ENCODE measurements at regions not wholly inside any gene's neighbourhood (a gene's known extent, or its start where the extent isn't known, plus 50 kb on each side); places are given as distances from the start of the nearest gene placed in this dataset.

DNA sequence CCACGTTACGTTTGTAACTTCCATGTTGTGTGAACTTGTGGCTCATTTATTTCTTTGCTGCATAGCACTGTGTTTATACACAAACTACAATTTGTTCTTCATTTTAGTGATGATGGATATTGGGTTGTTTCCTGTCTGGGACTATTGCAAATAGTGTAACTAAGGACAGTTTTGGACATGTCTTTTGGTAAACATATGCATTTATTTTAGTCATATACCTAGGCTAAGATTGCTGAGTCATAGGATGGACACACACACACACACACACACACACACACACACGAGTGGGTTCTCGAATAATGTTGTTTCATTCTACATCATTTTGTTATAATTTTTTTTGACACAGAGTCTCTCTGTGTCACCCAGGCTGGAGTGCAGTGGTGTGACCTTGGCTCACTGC is 123.5 kb upstream of the CAND1 start:
- no peak for DNase-seq

GRCh38 chr12:67147030-67147429 is 122.1 kb upstream of the CAND1 start:
- DNase-seq = no peak

GRCh38 chr12:67147447-67147846 is 121.7 kb upstream of the CAND1 start:
- no peak for DNase-seq

- DNase-seq = no peak
Observed at GRCh38 chr12:67148265-67148664, 120.9 kb upstream of the CAND1 start.

GRCh38 chr12:67151886-67152285 is 117.3 kb upstream of the CAND1 start:
- peak; percentile 6 to 12 for DNase-seq

DNA sequence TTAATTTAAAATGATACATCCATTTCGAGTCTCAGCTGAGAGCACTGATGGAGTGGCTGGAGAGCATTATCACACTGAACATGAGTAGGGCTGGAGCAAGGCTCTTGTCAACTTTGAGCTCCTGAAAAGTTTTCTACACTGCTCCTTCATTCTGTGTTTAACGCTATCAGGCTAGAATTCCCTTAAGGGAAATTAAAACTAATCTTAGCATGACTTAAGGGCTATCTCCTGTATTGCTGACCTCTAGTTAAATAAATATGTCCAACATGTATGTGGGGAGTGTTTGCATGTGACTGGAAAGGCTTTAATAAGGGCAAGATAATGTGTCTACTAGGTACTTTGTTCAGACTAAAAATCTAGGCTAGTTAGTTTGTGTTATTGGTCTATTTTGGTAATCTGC is 116.7 kb upstream of the CAND1 start:
- DNase-seq = no peak

DNA sequence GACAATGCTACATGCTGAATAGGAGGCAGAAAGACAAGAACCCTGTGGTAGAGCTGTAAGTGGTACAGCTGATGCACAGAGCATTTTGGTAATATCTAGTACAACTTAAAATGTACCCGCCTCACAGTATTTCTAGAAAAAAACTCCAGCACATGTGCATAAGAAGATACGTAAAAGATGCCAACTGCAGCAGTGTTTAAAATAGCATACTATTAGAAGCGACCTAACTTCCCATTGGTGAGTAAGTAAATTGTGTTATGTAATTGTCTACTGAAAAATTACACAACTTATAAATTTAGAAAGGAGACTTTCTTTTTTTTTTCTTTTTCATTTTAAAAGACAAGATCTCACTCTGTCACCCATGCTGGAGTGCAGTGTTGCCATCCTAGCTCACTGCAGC is 114.3 kb upstream of the CAND1 start:
- DNase-seq = no peak

DNA sequence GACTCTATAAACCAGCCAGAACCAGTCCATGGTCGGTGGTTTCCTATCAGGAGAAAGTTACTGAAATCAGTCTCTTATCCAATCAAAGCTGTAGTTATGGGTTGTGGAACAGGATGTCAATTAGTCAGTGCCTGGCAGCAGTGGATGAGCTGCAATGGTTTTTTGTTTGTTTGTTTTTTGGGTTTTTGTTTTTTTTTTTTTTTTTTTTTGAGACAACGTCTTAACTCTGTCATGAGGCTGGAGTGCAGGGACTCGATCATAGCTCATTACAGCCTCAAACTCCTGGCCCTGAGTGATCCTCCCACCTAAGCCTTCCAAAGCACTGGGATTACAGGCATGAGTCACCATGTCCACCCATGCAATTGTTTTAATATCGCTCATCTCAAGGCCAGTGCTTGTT is 113.3 kb upstream of the CAND1 start:
- no peak for DNase-seq

GRCh38 chr12:67161322-67161918 is 107.7 kb upstream of the CAND1 start:
- no peak for DNase-seq

DNA sequence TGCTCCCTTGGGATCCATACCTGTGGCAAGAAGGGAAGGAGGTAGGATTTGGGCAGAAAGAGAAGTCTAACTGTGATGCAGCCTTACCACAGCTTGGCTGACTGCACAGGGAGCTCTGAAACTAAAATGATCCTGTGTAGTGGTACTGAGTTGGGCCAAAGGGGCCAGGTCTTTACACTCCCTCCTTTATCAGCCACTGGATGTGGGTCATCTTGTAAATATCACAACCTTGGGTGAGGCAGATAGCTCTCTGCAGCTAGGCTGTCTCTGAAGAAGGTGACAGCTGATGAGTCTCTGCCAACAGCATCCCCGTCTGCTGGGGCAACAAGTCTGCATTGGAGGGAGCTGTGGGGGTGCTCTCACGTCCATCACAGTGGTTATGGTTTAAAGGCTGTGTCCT is 95.9 kb upstream of the CAND1 start:
- DNase-seq = no peak

DNA sequence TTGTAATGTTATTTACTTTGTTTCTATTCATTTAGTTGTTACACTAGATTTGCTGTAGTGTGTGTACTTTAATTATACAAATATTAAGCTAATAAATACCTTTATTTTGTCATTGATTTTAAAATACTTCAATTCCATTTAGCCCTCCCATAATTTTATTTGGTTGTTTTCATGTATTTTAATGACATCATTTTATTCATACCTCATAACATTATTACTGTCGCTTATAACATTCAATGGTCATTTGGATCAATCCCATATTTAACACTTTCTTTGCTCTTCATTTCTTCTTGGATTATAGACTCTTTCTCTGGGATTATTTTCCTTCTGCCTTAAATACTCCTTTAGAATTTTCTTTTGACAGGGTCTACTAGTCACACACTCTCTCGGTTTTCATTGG is 86.6 kb upstream of the CAND1 start:
- DNase-seq = no peak

- peak; percentile 4 to 20 for DNase-seq
Observed at GRCh38 chr12:67193704-67194103, 75.5 kb upstream of the CAND1 start.

DNA sequence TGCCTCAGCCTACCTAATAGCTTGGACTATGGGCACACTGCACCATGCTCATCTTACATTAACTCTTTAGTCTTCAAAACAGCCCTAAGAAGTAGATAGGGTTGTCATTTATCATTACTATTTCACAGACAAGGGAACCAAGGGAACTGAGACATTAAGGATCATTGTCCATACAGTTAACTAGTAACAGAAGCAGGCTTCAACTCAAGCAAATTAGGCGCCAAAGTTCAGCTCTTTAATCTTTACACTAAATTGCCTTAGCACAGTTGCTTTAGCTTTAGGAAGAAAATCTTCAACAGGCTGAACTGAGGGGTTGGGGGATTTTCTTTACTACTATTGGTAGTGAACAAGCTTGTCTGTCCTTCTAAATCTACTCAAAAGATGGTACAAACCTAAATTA is 68.8 kb upstream of the CAND1 start:
- DNase-seq = no peak

DNA sequence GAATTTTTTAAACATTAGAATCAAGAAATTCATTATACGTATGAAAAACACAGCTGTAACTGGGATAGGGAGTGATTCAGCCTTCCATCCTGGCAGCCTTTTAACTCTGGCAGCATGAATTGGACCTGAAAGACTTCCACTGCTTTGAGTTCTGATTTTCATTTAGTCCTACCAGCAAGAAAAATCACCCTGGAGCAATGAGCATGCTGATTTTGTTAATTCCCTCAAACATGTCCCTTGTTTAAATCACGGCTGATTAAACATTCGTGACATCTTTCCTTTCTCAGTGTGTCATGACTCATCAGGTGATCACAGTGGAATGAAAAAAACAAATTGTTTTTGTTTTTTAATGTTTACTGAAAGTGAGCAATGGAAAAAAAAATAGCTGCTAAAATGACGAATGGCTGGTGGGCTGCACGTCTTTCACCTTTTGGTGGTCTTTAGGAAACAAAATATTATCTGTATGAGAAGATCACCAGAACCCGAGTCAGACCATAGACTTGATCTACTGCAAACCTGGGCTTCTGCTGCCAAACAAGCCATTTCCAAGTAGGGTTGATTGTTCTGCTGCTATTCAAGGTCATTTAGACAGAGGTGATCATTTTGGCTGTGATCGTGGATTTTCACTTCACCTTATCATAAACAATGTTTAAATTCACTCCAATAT is 67.0 kb upstream of the CAND1 start:
- DNase-seq = no peak

DNA sequence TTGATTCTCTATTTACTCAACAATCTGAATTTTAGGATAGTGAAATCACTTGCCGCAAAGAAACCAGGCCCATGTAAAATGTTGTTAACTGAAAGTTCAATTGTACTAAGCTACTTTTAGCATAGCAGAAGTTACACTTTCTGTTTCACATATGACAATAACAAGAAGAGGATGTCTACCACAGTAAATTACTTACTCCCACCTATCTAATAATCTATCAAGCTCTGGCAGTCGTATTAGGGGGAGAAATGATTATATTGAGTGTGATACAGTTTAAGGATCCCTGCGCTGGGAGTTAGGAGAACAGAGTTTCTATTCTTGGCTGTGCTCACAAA is 66.5 kb upstream of the CAND1 start:
- no peak for DNase-seq

DNA sequence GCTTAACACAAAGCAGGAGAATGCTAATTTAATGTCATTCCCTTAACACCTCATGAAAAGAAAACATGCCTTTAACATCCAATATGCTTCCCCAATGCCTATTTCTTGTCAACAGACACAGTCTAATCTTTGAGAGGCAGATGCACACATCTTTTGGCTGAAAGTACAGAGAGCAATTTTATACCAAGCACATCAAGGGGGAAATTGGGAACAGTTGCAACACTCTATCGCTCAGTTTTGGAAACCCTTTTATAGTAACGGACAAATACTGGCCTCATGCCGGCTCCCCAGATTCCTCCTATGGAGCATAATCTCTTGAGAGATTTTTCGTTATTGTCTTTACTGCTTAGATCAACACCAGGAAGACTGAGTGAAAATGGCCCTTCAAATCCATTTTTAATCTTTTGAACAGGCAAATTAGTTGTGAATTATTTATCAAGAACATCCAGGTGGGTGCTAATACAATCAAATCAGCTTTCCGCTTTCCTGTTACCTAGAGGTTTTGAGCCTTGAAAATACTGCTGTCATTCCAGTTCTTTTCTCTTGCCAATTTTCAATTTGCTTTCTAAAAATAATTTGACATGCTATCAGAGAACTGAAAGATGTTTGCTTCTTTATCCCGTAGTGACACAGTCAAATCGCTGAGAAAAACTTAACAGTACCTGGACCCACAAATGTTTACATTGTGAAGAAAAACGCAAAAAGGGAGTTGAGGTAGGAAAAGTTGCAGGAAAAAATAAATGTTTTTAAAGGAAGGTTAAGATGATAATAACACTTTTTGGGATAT is 60.7 kb upstream of the CAND1 start:
- DNase-seq = no peak

- DNase-seq = no peak
Observed at GRCh38 chr12:67211029-67211428, 58.1 kb upstream of the CAND1 start.

GRCh38 chr12:67211494-67211893 is 57.7 kb upstream of the CAND1 start:
- DNase-seq = no peak

- no peak for DNase-seq
Observed at GRCh38 chr12:67217647-67218046, 51.5 kb upstream of the CAND1 start.
